HepG2 (cell line): ENCODE measurements at regions not wholly inside any gene's neighbourhood (a gene's known extent, or its start where the extent isn't known, plus 50 kb on each side); places are given as distances from the start of the nearest gene placed in this dataset.

Experiments
- ATAC-seq: fragments of 200-7000 bp; cut with Tn5 transposase; 3 replicates; pipeline ENCODE4 v1.9.1; 2020; ENCODE audit warnings: mild to moderate bottlenecking, moderate library complexity
- BruUV-seq: library from RNA; stranded (reverse); fragments of 400-500 nt; replicated peaks from 2 replicates; lab custom pipeline; 2021; lab: Mats Ljungman, UMichigan
- CTCF ChIA-PET: fragments of 300-600 bp; formaldehyde crosslinking; extraction: SDS; loops from one replicate; lab custom pipeline; 2021; ENCODE audit warnings: low total read pairs, inconsistent platforms, low intra/inter-chr PET ratio; lab: Yijun Ruan, JAX
- POLR2A ChIA-PET: fragments of 350-600 bp; sonication (Branson Sonifier 250); formaldehyde crosslinking; loops from one replicate; lab custom pipeline; 2020; ENCODE audit warnings: antibody characterized with exemption, inconsistent platforms; lab: Yijun Ruan, JAX
- DNase-seq: peaks from one replicate; pipeline ENCODE4 v3.0.0-alpha.2; 2015; ENCODE audit warnings: low spot score
- FAIRE-seq: peaks from 3 replicates; lab custom pipeline; 2011; peaks lifted over from hg19 to GRCh38; lab: Jason Lieb, UNC
- H2AFZ ChIP-seq: one replicate; pipeline ENCODE4 v1.6.1; 2011; ENCODE audit warnings: low read length, inconsistent platforms
- H3K27ac ChIP-seq: fragments of 300-600 bp; 3 replicates; pipeline ENCODE4 v1.8.0; 2011; ENCODE audit warnings: mixed run types, mild to moderate bottlenecking, mixed read lengths, low read length, inconsistent platforms; ENCODE audit not compliant: insufficient read depth; ENCODE audit errors: extremely low read length
- H3K27me3 ChIP-seq, 2 experiments: fragments of 200-600 bp in 1 of 2; 2 replicates in 1 of 2; 3 replicates in 1 of 2; pipeline versions ENCODE4 v1.6.0 to v1.8.0; 2011; ENCODE audit warnings: low read length in 2 of 2, mild to moderate bottlenecking in 2 of 2, moderate library complexity in 2 of 2, inconsistent platforms in 1 of 2; ENCODE audit not compliant: insufficient read depth in 2 of 2, control insufficient read depth in 1 of 2
- H3K36me3 ChIP-seq, 2 experiments: fragments of 200-600 bp in 1 of 2; replicated peaks in 1 of 2; 2 replicates in 1 of 2; 3 replicates in 1 of 2; pipeline versions ENCODE4 v1.5.1 to v1.8.0; 2011; ENCODE audit warnings: low read length in 2 of 2, inconsistent platforms in 1 of 2; ENCODE audit not compliant: insufficient read depth in 2 of 2, control insufficient read depth in 1 of 2
- H3K4me1 ChIP-seq: 2 replicates; pipeline ENCODE4 v1.5.1; 2012; ENCODE audit warnings: low read length, inconsistent platforms; ENCODE audit not compliant: insufficient read depth
- H3K4me2 ChIP-seq: 2 replicates; pipeline ENCODE4 v1.6.0; 2011; ENCODE audit warnings: low read depth, low read length, inconsistent platforms
- H3K4me3 ChIP-seq, 3 experiments: fragments of 200-600 bp in 1 of 3; sonication (generic), shearing (Covaris generic) in 1 of 3; replicated peaks in 1 of 3; 2 replicates each; pipeline ENCODE4 v1.5.1; 2011 to 2016; ENCODE audit warnings: low read length in 3 of 3, inconsistent platforms in 2 of 3, low read depth in 2 of 3, mild to moderate bottlenecking in 2 of 3, control low read depth in 1 of 3, mixed read lengths in 1 of 3; ENCODE audit not compliant: insufficient read depth in 1 of 3
- H3K79me2 ChIP-seq: one replicate; pipeline ENCODE4 v1.6.1; 2011; ENCODE audit warnings: low read length, inconsistent platforms; ENCODE audit not compliant: insufficient read depth
- H3K9ac ChIP-seq: 2 replicates; pipeline ENCODE4 v1.6.0; 2011; ENCODE audit warnings: mild to moderate bottlenecking, low read depth, low read length, inconsistent platforms; ENCODE audit not compliant: insufficient read depth
- H3K9me3 ChIP-seq: 2 replicates; pipeline ENCODE4 v1.5.1; 2012; ENCODE audit warnings: mild to moderate bottlenecking, low read length
- H4K20me1 ChIP-seq: 2 replicates; pipeline ENCODE4 v1.6.0; 2011; ENCODE audit warnings: inconsistent platforms, mild to moderate bottlenecking, low read length, moderate library complexity; ENCODE audit not compliant: insufficient read depth
- DMAP1 ChIP-seq: IDR thresholded peaks from 2 replicates; pipeline ENCODE4 v1.6.1; 2016
- ELF1 ChIP-seq: sonication (generic); formaldehyde crosslinking; IDR thresholded peaks from 2 replicates; pipeline ENCODE4 v1.4.0; 2020; ENCODE audit warnings: missing genetic modification reagents
- PAXIP1 ChIP-seq: sonication (generic); formaldehyde crosslinking; conservative IDR thresholded peaks from 2 replicates; pipeline ENCODE4 v1.4.0; 2020; ENCODE audit warnings: mild to moderate bottlenecking, missing genetic modification reagents, moderate library complexity
- POGK ChIP-seq: sonication (generic); formaldehyde crosslinking; conservative IDR thresholded peaks from 2 replicates; pipeline ENCODE4 v1.8.0; 2022; ENCODE audit warnings: mild to moderate bottlenecking, moderate library complexity, missing genetic modification reagents
- TFAP4 ChIP-seq: sonication (generic); IDR thresholded peaks from 2 replicates; pipeline ENCODE4 v1.6.1; 2016; ENCODE audit warnings: low read depth, borderline replicate concordance
- ZNF256 ChIP-seq: sonication (generic); formaldehyde crosslinking; conservative IDR thresholded peaks from 2 replicates; pipeline ENCODE4 v1.4.0; 2020; ENCODE audit warnings: missing genetic modification reagents
- ZNF614 ChIP-seq: IDR thresholded peaks from 2 replicates; pipeline ENCODE4 v1.6.1; 2018; ENCODE audit warnings: missing biosample characterization, missing genetic modification reagents, inconsistent platforms, borderline replicate concordance
- WGBS: methylation state at CpG from one replicate; pipeline ENCODE4 v1.1.6; 2017; ENCODE audit warnings: low lambda C conversion rate; 5-methylcytosine and 5-hydroxymethylcytosine counted together
- in situ Hi-C: cut with HindIII; loops from 2 replicates; pipeline ENCODE4 v1.10.0; 2017; ENCODE audit warnings: low pct_unique_long_range_greater_than_20kb; ENCODE audit not compliant: extremely low pct_ligation_motif_present
- intact Hi-C: fragments of 100-400 bp; cut with micrococcal nuclease; formaldehyde crosslinking; loops from one replicate; pipeline ENCODE4 v1.10.0; 2022; ENCODE audit not compliant: unreplicated experiment

GRCh38 chr1:221858818-221859611 lies 117.1 kb upstream of the DUSP10 start:
- Histone ChIP-seq H3K4me1 (no peaks in the 10 kb centered on the region), H3K4me2 (no peak overlapping the region), H3K9ac (no peak overlapping the region), H4K20me1 (no peaks in the 10 kb centered on the region), H3K4me3 (no peak overlapping the region), H2AFZ (no peak overlapping the region), H3K27ac (no peak overlapping the region), H3K9me3 (no peaks in the 10 kb centered on the region), H3K36me3 (no peaks in the 10 kb centered on the region), H3K27me3 (no peaks in the 10 kb centered on the region), H3K79me2 (no peaks in the 10 kb centered on the region)
- no peak for TF ChIP-seq ELF1 (CRISPR knock-in tag)
- TF ChIP-seq ZNF614 (CRISPR knock-in tag) = no peak
- no peak for TF ChIP-seq POGK (CRISPR knock-in tag)
- no peak for TF ChIP-seq TFAP4
- no peak for TF ChIP-seq DMAP1 (CRISPR knock-in tag)
- TF ChIP-seq PAXIP1 (CRISPR knock-in tag) = no peak
- TF ChIP-seq ZNF256 = no peak
- in situ Hi-C loops (no loop called here), intact Hi-C loops (loop anchor here (2.0 to 5.0 kb wide), 2 partner anchors 316 to 382 kb away; no protein-coding TSS in a partner anchor)
- no peak for FAIRE-seq
- POLR2A ChIA-PET = no interaction called here
- 0% methylated on average over 3 of the region's 3 CpGs for WGBS
- no peak for ATAC-seq
- BruUV-seq = no TSS peak
- DNase-seq = no peak
- CTCF ChIA-PET = no interaction called here
